ENCODE measurements at regions not wholly inside any gene's neighbourhood (a gene's known extent, or its start where the extent isn't known, plus 50 kb on each side); places are given as distances from the start of the nearest gene placed in this dataset.

- H3K4me3 ChIP-seq (ENCODE audit: low read depth, low read length, poor library complexity, severe bottlenecking), result no peak overlapping the region
- no peaks in the 10 kb centered on the region for H3K4me1 ChIP-seq (ENCODE audit: insufficient read depth, low read length, poor library complexity, severe bottlenecking)
- ChIA-PET POLR2A (ENCODE audit: low non-redundant PET) (interaction anchor here (0.5 kb wide), 1 partner anchor 26 kb away, joined by 5 read pairs; no protein-coding TSS in a partner anchor), CTCF (no interaction called here)
- BruUV-seq (replicated peaks), result no TSS peak
- H3K9me3 ChIP-seq (ENCODE audit: low read depth, low read length, poor library complexity, severe bottlenecking), result no peaks in the 10 kb centered on the region
- no peaks in the 10 kb centered on the region for H3K36me3 ChIP-seq (ENCODE audit: insufficient read depth, low read length, poor library complexity, severe bottlenecking)
- H3K27ac ChIP-seq (ENCODE audit: low read depth, low read length, poor library complexity, severe bottlenecking), result no peak overlapping the region
- DNase-seq (ENCODE audit: low spot score), result no peak
- TF ChIP-seq EZH2 (IDR thresholded peaks at IDR 0.05; ENCODE audit: borderline replicate concordance, low read depth, low read length, poor library complexity, severe bottlenecking), result no peak
- TF ChIP-seq, protein P1, sequence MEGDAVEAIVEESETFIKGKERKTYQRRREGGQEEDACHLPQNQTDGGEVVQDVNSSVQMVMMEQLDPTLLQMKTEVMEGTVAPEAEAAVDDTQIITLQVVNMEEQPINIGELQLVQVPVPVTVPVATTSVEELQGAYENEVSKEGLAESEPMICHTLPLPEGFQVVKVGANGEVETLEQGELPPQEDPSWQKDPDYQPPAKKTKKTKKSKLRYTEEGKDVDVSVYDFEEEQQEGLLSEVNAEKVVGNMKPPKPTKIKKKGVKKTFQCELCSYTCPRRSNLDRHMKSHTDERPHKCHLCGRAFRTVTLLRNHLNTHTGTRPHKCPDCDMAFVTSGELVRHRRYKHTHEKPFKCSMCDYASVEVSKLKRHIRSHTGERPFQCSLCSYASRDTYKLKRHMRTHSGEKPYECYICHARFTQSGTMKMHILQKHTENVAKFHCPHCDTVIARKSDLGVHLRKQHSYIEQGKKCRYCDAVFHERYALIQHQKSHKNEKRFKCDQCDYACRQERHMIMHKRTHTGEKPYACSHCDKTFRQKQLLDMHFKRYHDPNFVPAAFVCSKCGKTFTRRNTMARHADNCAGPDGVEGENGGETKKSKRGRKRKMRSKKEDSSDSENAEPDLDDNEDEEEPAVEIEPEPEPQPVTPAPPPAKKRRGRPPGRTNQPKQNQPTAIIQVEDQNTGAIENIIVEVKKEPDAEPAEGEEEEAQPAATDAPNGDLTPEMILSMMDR (conservative IDR thresholded peaks at IDR 0.05; ENCODE audit: low read depth, low read length), result no peak
- intact Hi-C loops (cut with micrococcal nuclease; ENCODE audit: unreplicated experiment), result no loop called here
- H3K27me3 ChIP-seq (replicated peaks; ENCODE audit: insufficient read depth, low read depth, low read length, poor library complexity), result no peaks in the 10 kb centered on the region
These were observed 212.1 kb downstream of the TTC32 start for GRCh38 chr2:19689646-19690168.

- Histone ChIP-seq H3K27ac (ENCODE audit: low read depth, low read length, poor library complexity, severe bottlenecking) (no peak overlapping the region), H3K36me3 (ENCODE audit: insufficient read depth, low read length, poor library complexity, severe bottlenecking) (no peaks in the 10 kb centered on the region), H3K9me3 (ENCODE audit: low read depth, low read length, poor library complexity, severe bottlenecking) (no peaks in the 10 kb centered on the region), H3K4me1 (ENCODE audit: insufficient read depth, low read length, poor library complexity, severe bottlenecking) (no peaks in the 10 kb centered on the region), H3K27me3 (replicated peaks; ENCODE audit: insufficient read depth, low read depth, low read length, poor library complexity) (peaks cover 4% of the 10 kb centered on the region), H3K4me3 (ENCODE audit: low read depth, low read length, poor library complexity, severe bottlenecking) (no peak overlapping the region)
- CTCF ChIA-PET, result no interaction called here
- DNase-seq (ENCODE audit: low spot score), result no peak
- no TSS peak for BruUV-seq (replicated peaks)
- intact Hi-C loops (cut with micrococcal nuclease; ENCODE audit: unreplicated experiment), result no loop called here
- POLR2A ChIA-PET (ENCODE audit: low non-redundant PET), result no interaction called here
- TF ChIP-seq, protein P1 (conservative IDR thresholded peaks at IDR 0.05; ENCODE audit: low read depth, low read length), result no peak
- TF ChIP-seq EZH2 (IDR thresholded peaks at IDR 0.05; ENCODE audit: borderline replicate concordance, low read depth, low read length, poor library complexity, severe bottlenecking), result no peak
These were observed 213.7 kb downstream of the TTC32 start for GRCh38 chr2:19688059-19688458.

DNA sequence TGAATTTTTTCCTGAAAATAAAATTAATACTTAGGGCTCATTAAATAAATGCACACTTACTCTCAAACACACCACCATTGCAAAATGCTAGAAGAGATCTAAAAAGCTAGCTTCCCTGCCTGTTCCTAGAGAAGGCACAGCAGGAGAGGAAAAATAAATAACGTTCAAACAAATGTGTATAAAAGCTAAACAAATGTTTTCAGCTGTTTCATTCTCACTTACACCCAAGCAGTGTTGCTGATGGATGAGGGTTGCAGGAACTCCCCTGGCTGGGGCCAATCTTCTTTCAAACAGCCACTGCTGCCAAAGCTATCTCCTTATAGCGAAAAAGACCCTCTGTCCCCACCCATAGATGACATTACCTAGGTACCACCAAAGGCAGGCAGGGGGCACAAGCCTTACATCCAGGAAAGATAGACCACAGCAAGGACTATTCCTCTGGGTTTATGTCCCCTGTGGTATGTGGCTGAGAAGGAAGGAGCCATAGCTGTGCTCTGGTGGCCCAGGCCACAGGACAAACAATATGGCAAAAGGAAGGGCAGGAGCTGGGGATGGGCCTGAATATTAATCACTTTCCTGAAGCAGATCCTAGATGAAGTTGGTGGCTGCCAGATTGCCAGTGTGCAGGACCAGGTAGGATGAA is 214.6 kb downstream of the TTC32 start:
- no peak overlapping the region for H3K4me3 ChIP-seq (ENCODE audit: low read depth, low read length, poor library complexity, severe bottlenecking)
- no peak for TF ChIP-seq EZH2 (IDR thresholded peaks at IDR 0.05; ENCODE audit: borderline replicate concordance, low read depth, low read length, poor library complexity, severe bottlenecking)
- TF ChIP-seq, protein P1 (conservative IDR thresholded peaks at IDR 0.05; ENCODE audit: low read depth, low read length), result no peak
- no TSS peak for BruUV-seq (replicated peaks)
- ChIA-PET POLR2A (ENCODE audit: low non-redundant PET) (no interaction called here), CTCF (interaction anchor here (0.5 kb wide), 1 partner anchor 974 kb away, joined by 4 read pairs; no protein-coding TSS in a partner anchor)
- no peaks in the 10 kb centered on the region for H3K36me3 ChIP-seq (ENCODE audit: insufficient read depth, low read length, poor library complexity, severe bottlenecking)
- intact Hi-C loops (cut with micrococcal nuclease; ENCODE audit: unreplicated experiment), result no loop called here
- peaks cover 4% of the 10 kb centered on the region for H3K27me3 ChIP-seq (replicated peaks; ENCODE audit: insufficient read depth, low read depth, low read length, poor library complexity)
- no peak overlapping the region for H3K27ac ChIP-seq (ENCODE audit: low read depth, low read length, poor library complexity, severe bottlenecking)
- H3K4me1 ChIP-seq (ENCODE audit: insufficient read depth, low read length, poor library complexity, severe bottlenecking), result no peaks in the 10 kb centered on the region
- no peaks in the 10 kb centered on the region for H3K9me3 ChIP-seq (ENCODE audit: low read depth, low read length, poor library complexity, severe bottlenecking)
- no peak for DNase-seq (ENCODE audit: low spot score)
